GM23248 (cell line): ENCODE measurements at regions not wholly inside any gene's neighbourhood (a gene's known extent, or its start where the extent isn't known, plus 50 kb on each side); places are given as distances from the start of the nearest gene placed in this dataset.

Experiments used
- EZH2 ChIP-seq: fragments of 200-600 bp; sonication (generic); IDR thresholded peaks from 2 replicates; pipeline ENCODE4 v1.6.1; 2018; ENCODE audit warnings: antibody characterized with exemption, mild to moderate bottlenecking; ENCODE audit not compliant: insufficient read depth, poor library complexity, severe bottlenecking
- EZH2phosphoT487 ChIP-seq: fragments of 200-600 bp; sonication (generic); IDR thresholded peaks from 2 replicates; pipeline ENCODE4 v1.6.1; 2018; ENCODE audit warnings: antibody characterized with exemption, moderate library complexity, mild to moderate bottlenecking, low read depth; ENCODE audit not compliant: insufficient read depth

DNA sequence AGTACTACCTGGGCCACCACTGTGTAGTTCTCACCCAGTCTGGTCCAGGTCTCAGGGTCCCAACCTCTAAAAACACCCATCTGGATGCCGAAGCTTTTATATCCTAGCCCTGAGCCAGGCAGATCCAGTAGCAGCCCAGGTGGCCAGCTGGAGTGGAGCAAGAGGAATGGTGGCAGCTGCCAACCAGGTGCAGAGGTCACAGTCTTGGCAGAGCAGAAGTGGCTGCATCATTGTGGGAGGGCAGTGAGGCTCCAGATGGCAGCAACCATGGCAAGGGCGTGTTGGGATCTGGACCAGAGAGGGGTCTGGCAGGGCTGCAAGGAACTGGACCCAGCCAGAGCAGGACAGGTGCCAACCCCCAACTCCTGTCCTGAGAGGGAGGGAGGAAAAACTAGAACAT, 72.2 kb upstream of the AGAP1 start:
- TF ChIP-seq EZH2 (no peak), EZH2phosphoT487 (no peak)
